Cardiac fibroblast (primary cell): ENCODE measurements at regions not wholly inside any gene's neighbourhood (a gene's known extent, or its start where the extent isn't known, plus 50 kb on each side); places are given as distances from the start of the nearest gene placed in this dataset.

ENCODE experiments used
- DNase-seq, 2 donors: peaks; one replicate each; pipeline versions ENCODE4 v3.0.0 to v3.0.0-alpha.2; 2010; ENCODE audit warnings: low read depth in 2 of 2
- H3K4me3 ChIP-seq, 2 donors: replicated peaks in 1 of 2; 1 replicate in 1 of 2; 2 replicates in 1 of 2; pipeline ENCODE4 v1.5.1; 2011; ENCODE audit warnings: low read depth in 2 of 2, low read length in 2 of 2, mild to moderate bottlenecking in 2 of 2, moderate library complexity in 1 of 2
- CTCF ChIP-seq: IDR thresholded peaks from one replicate; pipeline ENCODE4 v1.5.1; 2011; ENCODE audit warnings: low read depth, mild to moderate bottlenecking, low read length, inconsistent platforms

GRCh38 chr1:80659161-80659560, 1141.6 kb upstream of the ADGRL2 start:
- H3K4me3 ChIP-seq = no peak overlapping the region
- TF ChIP-seq CTCF = no peak
- no peak for DNase-seq

GRCh38 chr1:80657707-80658106, 1143.0 kb upstream of the ADGRL2 start:
- no peak for TF ChIP-seq CTCF
- no peak overlapping the region for H3K4me3 ChIP-seq
- no peak for DNase-seq

- no peak for TF ChIP-seq CTCF
- no peak for DNase-seq
- H3K4me3 ChIP-seq = no peak overlapping the region
These were observed 1143.6 kb upstream of the ADGRL2 start for GRCh38 chr1:80657044-80657643.

GRCh38 chr1:80656641-80657040, 1144.1 kb upstream of the ADGRL2 start:
- peak in 1 of 2 donors; percentile 11 for DNase-seq
- no peak for TF ChIP-seq CTCF
- no peak overlapping the region for H3K4me3 ChIP-seq

GRCh38 chr1:80656014-80656636, 1144.6 kb upstream of the ADGRL2 start:
- no peak overlapping the region for H3K4me3 ChIP-seq
- peak; percentile 18 for TF ChIP-seq CTCF
- DNase-seq = peak; percentile 4

GRCh38 chr1:80646053-80646452, 1154.7 kb upstream of the ADGRL2 start:
- no peak for TF ChIP-seq CTCF

GRCh38 chr1:80645621-80646020, 1155.1 kb upstream of the ADGRL2 start:
- DNase-seq = no peak
- TF ChIP-seq CTCF = no peak
- no peak overlapping the region for H3K4me3 ChIP-seq

More at GRCh38 chr1:80646053-80646452, 1154.7 kb upstream of the ADGRL2 start:
- no peak for DNase-seq
- no peak overlapping the region for H3K4me3 ChIP-seq
